SK-N-MC (cell line): ENCODE measurements at regions not wholly inside any gene's neighbourhood (a gene's known extent, or its start where the extent isn't known, plus 50 kb on each side); places are given as distances from the start of the nearest gene placed in this dataset.

Experiments used
- EZH2 ChIP-seq: fragments of 200-600 bp; sonication (generic); IDR thresholded peaks from one replicate; pipeline ENCODE4 v1.6.1; 2017; ENCODE audit warnings: antibody characterized with exemption
- FOXP2 ChIP-seq: optimal IDR thresholded peaks from 2 replicates; pipeline ENCODE3; 2011; ENCODE audit warnings: mild to moderate bottlenecking, moderate library complexity; ENCODE audit not compliant: insufficient read depth; ENCODE audit errors: extremely low read length, control extremely low read depth
- POLR2AphosphoS5 ChIP-seq: IDR thresholded peaks from 2 replicates; pipeline ENCODE4 v1.6.1; 2012; ENCODE audit warnings: mild to moderate bottlenecking, low read depth, low read length, borderline replicate concordance

DNA sequence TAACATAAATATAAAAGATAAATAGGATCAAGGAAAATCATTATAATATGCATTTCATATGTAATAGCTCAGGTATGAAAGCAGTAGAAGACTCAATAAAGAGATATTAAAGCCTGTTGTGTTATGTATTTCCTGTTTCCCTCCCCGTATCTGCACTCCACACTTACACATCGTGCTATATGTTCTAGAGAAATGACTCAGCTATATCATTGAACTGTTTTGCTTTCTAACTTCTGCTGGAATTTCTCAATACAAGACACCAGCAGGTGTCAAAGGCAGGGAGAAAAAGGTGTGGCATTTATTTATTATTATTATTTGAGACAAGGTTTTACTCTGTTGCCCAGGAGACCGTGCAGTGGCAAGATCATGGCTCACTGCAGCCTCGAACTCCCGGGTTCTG is 842.8 kb upstream of the CNTN5 start:
- TF ChIP-seq POLR2AphosphoS5 (no peak), EZH2 (no peak), FOXP2 (no peak)
